Esophagus muscularis mucosa (tissue), 3 donors: ENCODE measurements at regions not wholly inside any gene's neighbourhood (a gene's known extent, or its start where the extent isn't known, plus 50 kb on each side); places are given as distances from the start of the nearest gene placed in this dataset.

ENCODE experiments used
- CTCF ChIP-seq, 3 experiments: fragments of 200-600 bp in 2 of 3; fragments of 450-650 bp in 1 of 3; sonication (generic) in 2 of 3; IDR thresholded peaks; one replicate each; pipeline ENCODE4 v1.5.1; 2017 to 2019; ENCODE audit warnings: antibody characterized with exemption in 3 of 3, mild to moderate bottlenecking in 2 of 3, moderate library complexity in 1 of 3
- EP300 ChIP-seq: sonication (generic); formaldehyde crosslinking; IDR thresholded peaks from one replicate; pipeline ENCODE4 v1.6.1; 2017; ENCODE audit warnings: antibody characterized with exemption

GRCh38 chr18:38420611-38421010, 855.0 kb upstream of the CELF4 start:
- TF ChIP-seq CTCF (IDR thresholded peaks at IDR 0.05) (no peak), EP300 (no peak)
